Neuronal stem cell (in vitro differentiated cells): ENCODE measurements at regions not wholly inside any gene's neighbourhood (a gene's known extent, or its start where the extent isn't known, plus 50 kb on each side); places are given as distances from the start of the nearest gene placed in this dataset.

Source experiments
- DNase-seq: peaks from one replicate; pipeline ENCODE4 v3.0.0-alpha.2; 2013; ENCODE audit warnings: low spot score
- H2AFZ ChIP-seq: one replicate; pipeline ENCODE4 v1.6.1; 2013; ENCODE audit warnings: mild to moderate bottlenecking, low read length, inconsistent platforms
- H2AK5ac ChIP-seq: 2 replicates; pipeline ENCODE4 v1.6.1; 2013; ENCODE audit warnings: low read depth, mild to moderate bottlenecking, inconsistent platforms, low read length, moderate library complexity, mixed read lengths
- H2BK120ac ChIP-seq: 2 replicates; pipeline ENCODE4 v1.6.1; 2013; ENCODE audit warnings: low read depth, mild to moderate bottlenecking, inconsistent platforms, low read length, moderate library complexity, mixed read lengths
- H2BK12ac ChIP-seq: one replicate; pipeline ENCODE4 v1.6.1; 2013; ENCODE audit warnings: low read length, inconsistent platforms
- H2BK15ac ChIP-seq: 2 replicates; pipeline ENCODE4 v1.6.1; 2013; ENCODE audit warnings: mild to moderate bottlenecking, low read length, inconsistent platforms, mixed read lengths
- H2BK5ac ChIP-seq: one replicate; pipeline ENCODE4 v1.6.1; 2013; ENCODE audit warnings: inconsistent platforms, mild to moderate bottlenecking, low read length, moderate library complexity
- H3K14ac ChIP-seq: one replicate; pipeline ENCODE4 v1.6.1; 2013; ENCODE audit warnings: low read length, inconsistent platforms
- H3K18ac ChIP-seq: 2 replicates; pipeline ENCODE4 v1.6.1; 2013; ENCODE audit warnings: low read length, inconsistent platforms
- H3K23ac ChIP-seq: 2 replicates; pipeline ENCODE4 v1.6.1; 2013; ENCODE audit warnings: low read depth, mild to moderate bottlenecking, mixed read lengths, low read length, inconsistent platforms; ENCODE audit not compliant: poor library complexity
- H3K27ac ChIP-seq: replicated peaks from 3 replicates; pipeline ENCODE4 v1.5.1; 2013; ENCODE audit warnings: low read length, inconsistent platforms
- H3K27me3 ChIP-seq, 3 experiments: 2 replicates each; pipeline ENCODE4 v1.6.1; 2013; ENCODE audit warnings: low read length in 3 of 3, mild to moderate bottlenecking in 2 of 3, inconsistent platforms in 1 of 3, low read depth in 1 of 3, mixed read lengths in 1 of 3, moderate library complexity in 1 of 3; ENCODE audit not compliant: control insufficient read depth in 3 of 3, insufficient read depth in 3 of 3
- H3K36me3 ChIP-seq, 2 donors: replicated peaks in 1 of 2; 2 replicates each; pipeline ENCODE4 v1.6.1; 2013; ENCODE audit warnings: low read length in 2 of 2; ENCODE audit not compliant: control insufficient read depth in 2 of 2, insufficient read depth in 2 of 2
- H3K4ac ChIP-seq: 2 replicates; pipeline ENCODE4 v1.6.1; 2013; ENCODE audit warnings: inconsistent platforms, mild to moderate bottlenecking, low read length, moderate library complexity
- H3K4me1 ChIP-seq, 2 donors: 1 replicate in 1 of 2; 2 replicates in 1 of 2; pipeline ENCODE4 v1.6.1; 2013; ENCODE audit warnings: low read length in 2 of 2, low read depth in 1 of 2; ENCODE audit not compliant: control insufficient read depth in 2 of 2, insufficient read depth in 1 of 2
- H3K4me2 ChIP-seq: one replicate; pipeline ENCODE4 v1.6.1; 2013; ENCODE audit warnings: mild to moderate bottlenecking, low read length, inconsistent platforms; ENCODE audit not compliant: insufficient read depth, poor library complexity, severe bottlenecking
- H3K4me3 ChIP-seq, 2 donors: 2 replicates each; pipeline ENCODE4 v1.5.1; 2013; ENCODE audit warnings: low read length in 2 of 2, mild to moderate bottlenecking in 2 of 2, inconsistent platforms in 1 of 2, moderate library complexity in 1 of 2
- H3K79me1 ChIP-seq: one replicate; pipeline ENCODE4 v1.6.1; 2013; ENCODE audit warnings: low read depth, mild to moderate bottlenecking, inconsistent platforms, low read length, moderate library complexity
- H3K9ac ChIP-seq: one replicate; pipeline ENCODE4 v1.6.1; 2013; ENCODE audit warnings: mild to moderate bottlenecking, low read depth, low read length, inconsistent platforms; ENCODE audit not compliant: poor library complexity
- H3K9me3 ChIP-seq, 2 donors: replicated peaks in 1 of 2; 2 replicates each; pipeline versions ENCODE3 to v1.6.1; 2013; ENCODE audit warnings: low read length in 2 of 2, mild to moderate bottlenecking in 2 of 2, inconsistent platforms in 1 of 2, low read depth in 1 of 2, mixed read lengths in 1 of 2, moderate library complexity in 1 of 2; ENCODE audit not compliant: control insufficient read depth in 2 of 2, insufficient read depth in 1 of 2
- H4K8ac ChIP-seq: one replicate; pipeline ENCODE4 v1.6.1; 2013; ENCODE audit warnings: low read depth, mild to moderate bottlenecking, inconsistent platforms, low read length, moderate library complexity
- H4K91ac ChIP-seq: one replicate; pipeline ENCODE4 v1.6.1; 2013; ENCODE audit warnings: low read length, low read depth, mild to moderate bottlenecking, inconsistent platforms; ENCODE audit not compliant: poor library complexity
- WGBS, 2 donors: extraction: QIAGEN DNeasy Blood & Tissue Kit; methylation state at CpG; one replicate each; pipeline ENCODE4 v1.1.7; 2013; ENCODE audit warnings: missing lambda C conversion rate in 2 of 2, mixed read lengths in 1 of 2; ENCODE audit not compliant: insufficient read length in 2 of 2, insufficient replicate concordance in 1 of 2; ENCODE audit errors: extremely low coverage in 2 of 2; 5-methylcytosine and 5-hydroxymethylcytosine counted together

GRCh38 chr9:96116275-96117064 is 185.5 kb downstream of the HSD17B3 start:
- H3K18ac ChIP-seq: no peak overlapping the region
- H3K14ac ChIP-seq: no peak overlapping the region
- no peak overlapping the region for H3K4ac ChIP-seq
- no peak overlapping the region for H3K23ac ChIP-seq
- no peak overlapping the region for H2BK12ac ChIP-seq
- H4K91ac ChIP-seq: no peak overlapping the region
- H2AK5ac ChIP-seq: no peak overlapping the region
- H3K27me3 ChIP-seq: no peaks in the 10 kb centered on the region
- no peak overlapping the region for H3K4me2 ChIP-seq
- DNase-seq: no peak
- no peak overlapping the region for H2BK120ac ChIP-seq
- peak overlapping the region; percentile 15 for H2AFZ ChIP-seq
- H3K4me3 ChIP-seq: no peak overlapping the region
- H3K79me1 ChIP-seq: no peaks in the 10 kb centered on the region
- no CpG with 5 or more reads among the region's 5 CpGs for WGBS, 2 donors
- no peaks in the 10 kb centered on the region for H3K36me3 ChIP-seq
- no peak overlapping the region for H2BK5ac ChIP-seq
- H2BK15ac ChIP-seq: no peak overlapping the region
- H3K9me3 ChIP-seq: peaks cover 3 to 17% of the 10 kb centered on the region in 2 donors
- no peak overlapping the region for H3K27ac ChIP-seq
- no peak overlapping the region for H3K9ac ChIP-seq
- H4K8ac ChIP-seq: no peak overlapping the region
- H3K4me1 ChIP-seq: peaks cover 0 to 10% of the 10 kb centered on the region in 2 donors

GRCh38 chr9:96115836-96116235 is 186.1 kb downstream of the HSD17B3 start:
- H3K4me3 ChIP-seq: no peak overlapping the region
- no peak overlapping the region for H3K14ac ChIP-seq
- no CpG with 5 or more reads among the region's 4 CpGs for WGBS, 2 donors
- DNase-seq: no peak
- no peak overlapping the region for H2BK5ac ChIP-seq
- no peak overlapping the region for H3K9ac ChIP-seq
- no peaks in the 10 kb centered on the region for H3K36me3 ChIP-seq
- peaks cover 0 to 10% of the 10 kb centered on the region in 2 donors for H3K4me1 ChIP-seq
- no peak overlapping the region for H4K8ac ChIP-seq
- no peak overlapping the region for H3K4me2 ChIP-seq
- no peaks in the 10 kb centered on the region for H3K79me1 ChIP-seq
- no peak overlapping the region for H2BK12ac ChIP-seq
- no peak overlapping the region for H4K91ac ChIP-seq
- no peak overlapping the region for H3K23ac ChIP-seq
- no peak overlapping the region for H3K27ac ChIP-seq
- H2AFZ ChIP-seq: peak overlapping the region; percentile 15
- H3K18ac ChIP-seq: no peak overlapping the region
- H3K27me3 ChIP-seq: no peaks in the 10 kb centered on the region
- no peak overlapping the region for H2AK5ac ChIP-seq
- H2BK120ac ChIP-seq: no peak overlapping the region
- no peak overlapping the region for H3K4ac ChIP-seq
- no peak overlapping the region for H2BK15ac ChIP-seq
- H3K9me3 ChIP-seq: peaks cover 3 to 17% of the 10 kb centered on the region in 2 donors

GRCh38 chr9:96113032-96113431 is 188.9 kb downstream of the HSD17B3 start:
- no peaks in the 10 kb centered on the region for H3K79me1 ChIP-seq
- no peak overlapping the region for H3K14ac ChIP-seq
- H2BK15ac ChIP-seq: no peak overlapping the region
- H2AK5ac ChIP-seq: peak overlapping the region; percentile 10
- no peak for DNase-seq
- no peak overlapping the region for H3K23ac ChIP-seq
- H3K27me3 ChIP-seq: no peaks in the 10 kb centered on the region
- H3K27ac ChIP-seq: no peak overlapping the region
- no peak overlapping the region for H2BK5ac ChIP-seq
- no peak overlapping the region for H4K91ac ChIP-seq
- H2BK12ac ChIP-seq: no peak overlapping the region
- H3K9ac ChIP-seq: no peak overlapping the region
- H3K4ac ChIP-seq: no peak overlapping the region
- no peak overlapping the region for H2BK120ac ChIP-seq
- no peak overlapping the region for H2AFZ ChIP-seq
- H3K18ac ChIP-seq: no peak overlapping the region
- no peaks in the 10 kb centered on the region for H3K9me3 ChIP-seq
- no peak overlapping the region for H4K8ac ChIP-seq
- no peaks in the 10 kb centered on the region for H3K36me3 ChIP-seq
- H3K4me3 ChIP-seq: no peak overlapping the region
- no CpG with 5 or more reads among the region's 3 CpGs for WGBS, 2 donors
- peaks cover 0 to 10% of the 10 kb centered on the region in 2 donors for H3K4me1 ChIP-seq
- no peak overlapping the region for H3K4me2 ChIP-seq

GRCh38 chr9:96109680-96110351 is 192.2 kb downstream of the HSD17B3 start:
- Histone ChIP-seq H3K27me3 (no peaks in the 10 kb centered on the region), H3K27ac (no peak overlapping the region), H4K8ac (no peak overlapping the region), H3K14ac (no peak overlapping the region), H2BK15ac (no peak overlapping the region), H4K91ac (no peak overlapping the region), H3K4me3 (no peak overlapping the region), H2AFZ (no peak overlapping the region), H3K4me1 (no peaks in the 10 kb centered on the region), H3K4me2 (no peak overlapping the region), H3K9ac (no peak overlapping the region), H3K4ac (no peak overlapping the region), H3K18ac (no peak overlapping the region), H2BK12ac (no peak overlapping the region), H3K79me1 (no peaks in the 10 kb centered on the region), H3K23ac (no peak overlapping the region), H3K36me3 (no peaks in the 10 kb centered on the region), H2BK120ac (no peak overlapping the region), H2BK5ac (no peak overlapping the region), H2AK5ac (no peak overlapping the region), H3K9me3 (no peaks in the 10 kb centered on the region)
- WGBS, 2 donors: no CpG with 5 or more reads among the region's 6 CpGs
- DNase-seq: no peak
